K562 (cell line): ENCODE measurements at regions not wholly inside any gene's neighbourhood (a gene's known extent, or its start where the extent isn't known, plus 50 kb on each side); places are given as distances from the start of the nearest gene placed in this dataset.

Source experiments
- ATAC-seq: fragments of 200-7000 bp; cut with Tn5 transposase; 3 replicates; pipeline ENCODE4 v1.9.1; 2020; ENCODE audit warnings: moderate library complexity
- BruUV-seq: library from RNA; stranded (reverse); fragments of 400-500 nt; replicated peaks from 2 replicates; lab custom pipeline; 2021; lab: Mats Ljungman, UMichigan
- CTCF ChIA-PET: fragments of 300-600 bp; formaldehyde crosslinking; extraction: SDS; loops from one replicate; lab custom pipeline; 2021; ENCODE audit warnings: low intra/inter-chr PET ratio; lab: Yijun Ruan, JAX
- POLR2A ChIA-PET: fragments of 300-600, 350-650 bp; sonication (Branson Sonifier 250); formaldehyde crosslinking; extraction: SDS; loops from one replicate; lab custom pipeline; 2021; ENCODE audit warnings: antibody characterized with exemption, inconsistent platforms; lab: Yijun Ruan, JAX
- DNase-seq, 4 experiments: peaks; one replicate each; pipeline versions ENCODE4 v3.0.0 to v3.0.0-alpha.2; 2011 to 2018; ENCODE audit warnings: low spot score in 3 of 4, mixed read lengths in 3 of 4; ENCODE audit errors: extremely low read depth in 1 of 4
- FAIRE-seq: peaks from 2 replicates; lab custom pipeline; 2011; peaks lifted over from hg19 to GRCh38; lab: Jason Lieb, UNC
- H2AFZ ChIP-seq: 2 replicates; pipeline ENCODE4 v1.6.0; 2011; ENCODE audit warnings: low read depth, low read length, control low read depth, inconsistent platforms
- H3K27ac ChIP-seq: fragments of 200-600 bp; 3 replicates; pipeline ENCODE4 v1.8.0; 2011; ENCODE audit warnings: low read depth, mild to moderate bottlenecking, control low read depth, inconsistent platforms, low read length, moderate library complexity, mixed read lengths; ENCODE audit errors: extremely low read depth
- H3K27me3 ChIP-seq, 2 experiments: fragments of 300-600 bp in 1 of 2; 2 replicates in 1 of 2; 3 replicates in 1 of 2; pipeline versions ENCODE4 v1.6.0 to v1.8.0; 2011; ENCODE audit warnings: inconsistent platforms in 2 of 2, low read length in 2 of 2, mild to moderate bottlenecking in 1 of 2, mixed read lengths in 1 of 2, moderate library complexity in 1 of 2; ENCODE audit not compliant: control insufficient read depth in 2 of 2, insufficient read depth in 2 of 2
- H3K36me3 ChIP-seq: fragments of 300-600 bp; 3 replicates; pipeline ENCODE4 v1.8.0; 2011; ENCODE audit warnings: mild to moderate bottlenecking, low read length, inconsistent platforms; ENCODE audit not compliant: control insufficient read depth, insufficient read depth
- H3K4me1 ChIP-seq, 2 experiments: fragments of 200-600 bp in 1 of 2; replicated peaks in 1 of 2; 2 replicates in 1 of 2; 3 replicates in 1 of 2; pipeline versions ENCODE4 v1.5.1 to v1.8.0; 2011; ENCODE audit warnings: inconsistent platforms in 2 of 2, low read length in 2 of 2, mild to moderate bottlenecking in 1 of 2, mixed read lengths in 1 of 2, moderate library complexity in 1 of 2; ENCODE audit not compliant: control insufficient read depth in 2 of 2, insufficient read depth in 2 of 2
- H3K4me2 ChIP-seq: 2 replicates; pipeline ENCODE4 v1.6.1; 2011; ENCODE audit warnings: low read length, control low read depth, inconsistent platforms, mixed read lengths; ENCODE audit not compliant: insufficient read depth
- H3K4me3 ChIP-seq: fragments of 200-600 bp; sonication (generic), shearing (Covaris generic); 2 replicates; pipeline ENCODE4 v1.5.1; 2016; ENCODE audit warnings: control low read depth, inconsistent platforms
- H3K79me2 ChIP-seq: fragments of 200-600 bp; 3 replicates; pipeline ENCODE4 v1.8.0; 2011; ENCODE audit warnings: low read length, inconsistent platforms; ENCODE audit not compliant: control insufficient read depth, insufficient read depth
- H3K9ac ChIP-seq, 2 experiments: 2 replicates each; pipeline versions ENCODE4 v1.6.0 to v1.6.1; 2011; ENCODE audit warnings: low read depth in 2 of 2, low read length in 2 of 2, control low read depth in 1 of 2, inconsistent platforms in 1 of 2, mild to moderate bottlenecking in 1 of 2, mixed read lengths in 1 of 2; ENCODE audit not compliant: insufficient read depth in 1 of 2
- H3K9me1 ChIP-seq: one replicate; pipeline ENCODE4 v1.6.0; 2011; ENCODE audit warnings: inconsistent platforms, mild to moderate bottlenecking, low read length, moderate library complexity; ENCODE audit not compliant: control insufficient read depth, insufficient read depth
- H3K9me3 ChIP-seq: replicated peaks from 2 replicates; pipeline ENCODE4 v1.5.1; 2011; ENCODE audit warnings: low read depth, low read length, inconsistent platforms; ENCODE audit not compliant: control insufficient read depth, insufficient read depth
- H4K20me1 ChIP-seq: replicated peaks from 2 replicates; pipeline ENCODE4 v1.6.1; 2011; ENCODE audit warnings: low read length, inconsistent platforms, mixed read lengths; ENCODE audit not compliant: control insufficient read depth, insufficient read depth
- ARNT ChIP-seq, 2 experiments: fragments of 450-650 bp; IDR thresholded peaks; 2 replicates each; pipeline ENCODE4 v1.6.1; 2016; ENCODE audit warnings: mild to moderate bottlenecking in 1 of 2
- DMBX1 ChIP-seq: fragments of 250-450 bp; sonication (Bioruptor Pico); IDR thresholded peaks from 2 replicates; pipeline ENCODE4 v1.8.0; 2022; ENCODE audit warnings: inconsistent platforms, mild to moderate bottlenecking, moderate library complexity, borderline replicate concordance
- PHF20 ChIP-seq: fragments of 450-650 bp; IDR thresholded peaks from 2 replicates; pipeline ENCODE4 v1.6.1; 2018; ENCODE audit not compliant: partially characterized antibody
- RBM34 ChIP-seq: fragments of 200-400 bp; formaldehyde crosslinking; IDR thresholded peaks from 2 replicates; pipeline ENCODE4 v1.6.1; 2018; ENCODE audit warnings: low read length, borderline replicate concordance; ENCODE audit not compliant: insufficient read depth
- ZNF324 ChIP-seq: fragments of 250-450 bp; sonication (Bioruptor Pico); IDR thresholded peaks from 2 replicates; pipeline ENCODE4 v1.4.0; 2020; ENCODE audit warnings: mild to moderate bottlenecking
- ZNF77 ChIP-seq: fragments of 250-450 bp; sonication (Bioruptor Pico); IDR thresholded peaks from 2 replicates; pipeline ENCODE4 v1.5.0; 2020
- WGBS: fragments of 100-300 bp; shearing (Covaris generic); methylation state at CpG from one replicate; pipeline ENCODE4 v1.1.6; 2016; ENCODE audit warnings: low coverage, mixed read lengths; ENCODE audit not compliant: insufficient coverage; ENCODE audit errors: missing lambda C conversion rate; 5-methylcytosine and 5-hydroxymethylcytosine counted together
- in situ Hi-C: fragments of 300-500 bp; cut with MboI; formaldehyde crosslinking; loops from 4 replicates; pipeline ENCODE4 v1.15.0; 2018; ENCODE audit warnings: inconsistent platforms, mixed read lengths
- intact Hi-C: fragments of 100-400 bp; cut with micrococcal nuclease; formaldehyde crosslinking; loops from 2 replicates; pipeline ENCODE4 v1.14.2; 2022
- TF ChIP-seq, protein P1 (sequence below), 2 experiments: IDR thresholded peaks in 1 of 2; conservative IDR thresholded peaks in 1 of 2; 2 replicates each; pipeline ENCODE4 v1.6.1; 2016; ENCODE audit warnings: low read depth in 2 of 2, mild to moderate bottlenecking in 1 of 2, missing compliant biosample characterization in 1 of 2, missing genetic modification characterization in 1 of 2, moderate library complexity in 1 of 2

DNA sequence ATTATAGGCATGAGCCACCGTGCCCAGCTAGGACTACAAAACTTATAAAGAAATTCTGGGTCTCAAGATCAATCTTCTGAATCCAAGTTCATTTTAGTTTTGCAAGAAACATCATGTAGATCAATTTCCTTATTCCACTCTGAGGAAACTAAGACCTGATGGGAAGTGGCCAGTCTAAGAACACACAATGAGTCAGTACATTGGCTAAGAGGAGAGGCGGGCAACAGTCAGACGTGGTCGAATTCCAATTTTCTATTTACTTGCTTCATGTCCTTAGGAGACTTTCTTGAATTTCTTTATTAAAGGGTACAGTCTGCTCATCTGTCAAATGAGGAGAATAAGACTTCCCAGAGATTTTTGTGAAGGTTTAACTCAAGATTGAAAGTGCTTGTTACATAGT is 432.1 kb upstream of the BRINP1 start:
- Histone ChIP-seq H3K4me2 (no peak overlapping the region), H3K36me3 (no peaks in the 10 kb centered on the region), H3K9me1 (no peaks in the 10 kb centered on the region), H2AFZ (no peak overlapping the region), H4K20me1 (no peaks in the 10 kb centered on the region), H3K9ac (no peak overlapping the region), H3K4me3 (no peak overlapping the region), H3K4me1 (no peaks in the 10 kb centered on the region), H3K27me3 (no peaks in the 10 kb centered on the region), H3K79me2 (no peaks in the 10 kb centered on the region), H3K9me3 (no peaks in the 10 kb centered on the region), H3K27ac (no peak overlapping the region)
- ChIA-PET POLR2A (no interaction called here), CTCF (no interaction called here)
- in situ Hi-C loops, result no loop called here
- DNase-seq, result no peak
- no TSS peak for BruUV-seq
- intact Hi-C loops, result no loop called here
- 0% methylated on average over 4 of the region's 4 CpGs for WGBS
- FAIRE-seq, result no peak
- TF ChIP-seq ZNF77 (CRISPR knock-in tag) (no peak), DMBX1 (CRISPR knock-in tag) (no peak), ZNF324 (CRISPR knock-in tag) (no peak), PHF20 (no peak), ARNT (IDR thresholded peaks at IDR 0.05) (no peak), RBM34 (no peak)
- TF ChIP-seq, protein P1, sequence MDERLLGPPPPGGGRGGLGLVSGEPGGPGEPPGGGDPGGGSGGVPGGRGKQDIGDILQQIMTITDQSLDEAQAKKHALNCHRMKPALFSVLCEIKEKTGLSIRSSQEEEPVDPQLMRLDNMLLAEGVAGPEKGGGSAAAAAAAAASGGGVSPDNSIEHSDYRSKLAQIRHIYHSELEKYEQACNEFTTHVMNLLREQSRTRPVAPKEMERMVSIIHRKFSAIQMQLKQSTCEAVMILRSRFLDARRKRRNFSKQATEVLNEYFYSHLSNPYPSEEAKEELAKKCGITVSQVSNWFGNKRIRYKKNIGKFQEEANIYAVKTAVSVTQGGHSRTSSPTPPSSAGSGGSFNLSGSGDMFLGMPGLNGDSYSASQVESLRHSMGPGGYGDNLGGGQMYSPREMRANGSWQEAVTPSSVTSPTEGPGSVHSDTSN (CRISPR knock-in tag; IDR thresholded peaks at IDR 0.05; ENCODE audit: low read depth), result no peak
- TF ChIP-seq, protein P1 (tag; conservative IDR thresholded peaks at IDR 0.05; ENCODE audit: low read depth), result no peak
- ATAC-seq, result no peak
